Testis (tissue), 2 donors: ENCODE measurements at regions not wholly inside any gene's neighbourhood (a gene's known extent, or its start where the extent isn't known, plus 50 kb on each side); places are given as distances from the start of the nearest gene placed in this dataset.

Experiments
- DNase-seq: peaks from one replicate; pipeline ENCODE4 v3.0.0-alpha.2; 2019
- H3K27ac ChIP-seq, 2 donors: fragments of 200-600 bp; sonication (generic); one replicate each; pipeline ENCODE4 v1.5.1; 2019
- H3K27me3 ChIP-seq: fragments of 200-600 bp; sonication (generic); one replicate; pipeline ENCODE4 v1.5.1; 2019
- H3K36me3 ChIP-seq: fragments of 200-600 bp; sonication (generic); one replicate; pipeline ENCODE4 v1.5.1; 2017; ENCODE audit warnings: low read depth; ENCODE audit errors: missing control alignments
- H3K4me1 ChIP-seq: fragments of 200-600 bp; sonication (generic); one replicate; pipeline ENCODE4 v1.5.1; 2019
- H3K4me3 ChIP-seq, 2 donors: fragments of 200-600 bp; sonication (generic); one replicate each; pipeline ENCODE4 v1.5.1; 2017 to 2019
- H3K9me3 ChIP-seq: fragments of 200-600 bp; sonication (generic); one replicate; pipeline ENCODE4 v1.5.1; 2017
- CTCF ChIP-seq, 3 experiments: fragments of 450-650 bp in 2 of 3; fragments of 200-600 bp in 1 of 3; sonication (generic) in 1 of 3; IDR thresholded peaks; one replicate each; pipeline ENCODE4 v1.5.1; 2016 to 2019; ENCODE audit warnings: antibody characterized with exemption in 3 of 3, mild to moderate bottlenecking in 2 of 3, moderate library complexity in 1 of 3
- POLR2A ChIP-seq: fragments of 450-650 bp; IDR thresholded peaks from one replicate; pipeline ENCODE4 v1.6.1; 2017; ENCODE audit warnings: antibody characterized with exemption, mild to moderate bottlenecking, moderate library complexity
- WGBS, 2 donors: methylation state at CpG; one replicate each; pipeline ENCODE4 v1.1.5; 2018; 5-methylcytosine and 5-hydroxymethylcytosine counted together
- intact Hi-C: fragments of 100-400 bp; cut with DNase I; formaldehyde crosslinking; loops from one replicate; pipeline ENCODE4 v1.15.1; 2023; ENCODE audit warnings: low total_unique reads

GRCh38 chr5:110899566-110900412, 161.0 kb downstream of the SLC25A46 start:
- no peak for TF ChIP-seq POLR2A
- no peak for TF ChIP-seq CTCF (IDR thresholded peaks at IDR 0.05)
- intact Hi-C loops, result no loop called here
- DNase-seq, result no peak

DNA sequence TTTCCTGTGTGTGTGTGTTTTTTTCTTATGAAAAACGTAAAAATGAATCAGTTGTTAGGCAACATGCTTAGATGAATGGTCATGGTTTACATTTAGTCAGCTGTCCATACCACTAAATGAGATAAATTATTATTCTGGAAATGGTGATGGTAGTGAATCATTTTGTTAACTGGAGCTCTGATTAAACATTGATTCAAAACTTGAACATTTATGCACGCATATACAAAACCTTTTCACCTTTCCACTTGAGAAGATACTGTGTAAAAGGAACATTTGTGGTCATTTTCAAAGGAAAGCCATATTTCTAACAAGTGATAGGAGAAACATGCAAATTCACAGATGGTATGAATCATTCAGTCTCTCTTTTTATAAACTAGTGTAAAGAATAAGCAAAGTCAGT, 162.0 kb downstream of the SLC25A46 start:
- no peaks in the 10 kb centered on the region for H3K9me3 ChIP-seq
- DNase-seq, result no peak
- no peak overlapping the region for H3K4me3 ChIP-seq
- no peaks in the 10 kb centered on the region for H3K36me3 ChIP-seq
- H3K27ac ChIP-seq, result no peak overlapping the region
- no peak for TF ChIP-seq CTCF (IDR thresholded peaks at IDR 0.05)
- no peak for TF ChIP-seq POLR2A
- no peaks in the 10 kb centered on the region for H3K4me1 ChIP-seq
- no peaks in the 10 kb centered on the region for H3K27me3 ChIP-seq
- intact Hi-C loops, result no loop called here
- WGBS, 2 donors, result 68 to 75% methylated on average over 2 of the region's 2 CpGs

More at GRCh38 chr5:110899566-110900412, 161.0 kb downstream of the SLC25A46 start:
- Histone ChIP-seq H3K9me3 (no peaks in the 10 kb centered on the region), H3K4me3 (no peak overlapping the region), H3K36me3 (no peaks in the 10 kb centered on the region), H3K27ac (no peak overlapping the region), H3K4me1 (no peaks in the 10 kb centered on the region), H3K27me3 (no peaks in the 10 kb centered on the region)
- WGBS, 2 donors, result 71 to 77% methylated on average over 4 of the region's 4 CpGs

DNA sequence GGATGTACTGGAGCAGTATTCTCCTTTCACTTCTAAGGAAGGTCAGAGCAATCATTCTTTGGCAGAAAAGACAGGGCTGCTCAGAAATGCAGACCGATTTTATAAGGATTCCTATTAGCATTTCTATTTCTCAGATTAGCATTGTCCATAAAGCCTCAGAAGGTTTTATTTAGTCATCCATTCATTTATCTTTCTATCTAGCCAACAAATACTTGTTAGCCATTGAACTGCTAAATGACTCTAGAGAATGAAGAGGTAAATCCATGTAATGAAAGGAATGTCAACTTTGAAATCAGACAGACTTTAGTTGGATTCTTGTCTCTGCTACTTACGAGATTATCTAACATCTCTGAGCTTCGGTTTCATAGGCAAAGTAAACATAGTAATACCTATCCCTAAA, 165.2 kb downstream of the SLC25A46 start:
- 80 to 81% methylated on average over 3 of the region's 3 CpGs for WGBS, 2 donors
- TF ChIP-seq POLR2A, result no peak
- no peak for TF ChIP-seq CTCF (IDR thresholded peaks at IDR 0.05)
- Histone ChIP-seq H3K27ac (no peak overlapping the region), H3K4me3 (no peak overlapping the region), H3K9me3 (no peaks in the 10 kb centered on the region), H3K4me1 (no peaks in the 10 kb centered on the region), H3K27me3 (no peaks in the 10 kb centered on the region), H3K36me3 (no peaks in the 10 kb centered on the region)
- intact Hi-C loops, result no loop called here
- no peak for DNase-seq

- intact Hi-C loops, result no loop called here
- Histone ChIP-seq H3K4me3 (no peak overlapping the region), H3K27ac (no peak overlapping the region), H3K27me3 (no peaks in the 10 kb centered on the region), H3K4me1 (no peaks in the 10 kb centered on the region), H3K36me3 (no peaks in the 10 kb centered on the region), H3K9me3 (no peaks in the 10 kb centered on the region)
- no peak for DNase-seq
- TF ChIP-seq CTCF (IDR thresholded peaks at IDR 0.05) (no peak), POLR2A (no peak)
Observed at GRCh38 chr5:110908848-110909247, 162.7 kb upstream of the TSLP start.

- intact Hi-C loops, result no loop called here
- H3K27me3 ChIP-seq, result no peaks in the 10 kb centered on the region
- no peak overlapping the region for H3K27ac ChIP-seq
- H3K9me3 ChIP-seq, result no peaks in the 10 kb centered on the region
- no peak overlapping the region for H3K4me3 ChIP-seq
- H3K36me3 ChIP-seq, result no peaks in the 10 kb centered on the region
- no peaks in the 10 kb centered on the region for H3K4me1 ChIP-seq
- 85 to 95% methylated on average over 1 of the region's 1 CpG for WGBS, 2 donors
- DNase-seq, result no peak
- TF ChIP-seq POLR2A (no peak), CTCF (IDR thresholded peaks at IDR 0.05) (no peak)
Observed at GRCh38 chr5:110909415-110909814, 162.1 kb upstream of the TSLP start.
